H1 (cell line): ENCODE measurements at regions not wholly inside any gene's neighbourhood (a gene's known extent, or its start where the extent isn't known, plus 50 kb on each side); places are given as distances from the start of the nearest gene placed in this dataset.

Source experiments
- CTCF ChIA-PET: fragments of 300-600 bp; sonication (Branson Sonifier 250); formaldehyde crosslinking; loops from one replicate; lab custom pipeline; 2021; ENCODE audit not compliant: partially characterized antibody; lab: Charles Lee
- POLR2A ChIA-PET: fragments of 300-600 bp; sonication (Branson Sonifier 250); formaldehyde crosslinking; loops from one replicate; lab custom pipeline; 2021; ENCODE audit warnings: inconsistent platforms; ENCODE audit not compliant: partially characterized antibody; lab: Charles Lee
- DNase-seq, 2 experiments: peaks; one replicate each; pipeline versions ENCODE4 v3.0.0 to v3.0.0-alpha.2; 2010 to 2022; ENCODE audit warnings: low spot score in 2 of 2, low read depth in 1 of 2, mixed read lengths in 1 of 2
- FAIRE-seq: peaks from 2 replicates; lab custom pipeline; 2011; peaks lifted over from hg19 to GRCh38; lab: Jason Lieb, UNC
- H2AFZ ChIP-seq: 2 replicates; pipeline ENCODE4 v1.8.1; 2012; ENCODE audit warnings: low read length, inconsistent platforms
- H2AK5ac ChIP-seq: 2 replicates; pipeline ENCODE4 v1.6.1; 2013; ENCODE audit warnings: low read depth, low read length
- H2BK120ac ChIP-seq: replicated peaks from 2 replicates; pipeline ENCODE3; 2013; ENCODE audit warnings: low read depth, low read length, inconsistent platforms
- H2BK12ac ChIP-seq: 2 replicates; pipeline ENCODE4 v1.6.1; 2013; ENCODE audit warnings: low read depth, low read length
- H2BK15ac ChIP-seq: 2 replicates; pipeline ENCODE4 v1.6.1; 2013; ENCODE audit warnings: low read length
- H2BK20ac ChIP-seq: 2 replicates; pipeline ENCODE4 v1.6.1; 2013; ENCODE audit warnings: low read length
- H2BK5ac ChIP-seq: 2 replicates; pipeline ENCODE4 v1.6.1; 2013; ENCODE audit warnings: low read depth, low read length
- H3K14ac ChIP-seq: 2 replicates; pipeline ENCODE4 v1.6.1; 2013; ENCODE audit warnings: inconsistent platforms; ENCODE audit not compliant: insufficient read length
- H3K18ac ChIP-seq: 2 replicates; pipeline ENCODE4 v1.6.1; 2013; ENCODE audit warnings: low read length; ENCODE audit errors: extremely low read depth
- H3K23ac ChIP-seq: 2 replicates; pipeline ENCODE4 v1.6.1; 2013; ENCODE audit warnings: inconsistent platforms; ENCODE audit not compliant: insufficient read length
- H3K23me2 ChIP-seq: 2 replicates; pipeline ENCODE4 v1.6.1; 2013; ENCODE audit warnings: low read depth, low read length
- H3K27ac ChIP-seq: 2 replicates; pipeline ENCODE4 v1.6.1; 2011; ENCODE audit warnings: low read depth, low read length, inconsistent platforms
- H3K27me3 ChIP-seq, 4 experiments: replicated peaks in 1 of 4; 1 replicate in 1 of 4; 2 replicates in 3 of 4; pipeline versions ENCODE4 v1.6.1 to v1.8.1; 2011 to 2013; ENCODE audit warnings: low read length in 3 of 4, mild to moderate bottlenecking in 3 of 4, inconsistent platforms in 2 of 4, mixed read lengths in 2 of 4, moderate library complexity in 1 of 4; ENCODE audit not compliant: control insufficient read depth in 3 of 4, insufficient read depth in 3 of 4; ENCODE audit errors: extremely low read depth in 1 of 4
- H3K36me3 ChIP-seq, 4 experiments: 2 replicates each; pipeline versions ENCODE4 v1.6.1 to v1.8.1; 2011 to 2013; ENCODE audit warnings: mild to moderate bottlenecking in 4 of 4, low read length in 3 of 4, moderate library complexity in 2 of 4, control low read depth in 1 of 4, inconsistent platforms in 1 of 4; ENCODE audit not compliant: insufficient read depth in 4 of 4, control insufficient read depth in 2 of 4
- H3K4ac ChIP-seq: replicated peaks from 2 replicates; pipeline ENCODE3; 2013; ENCODE audit warnings: low read length, low read depth, mixed read lengths, inconsistent platforms; ENCODE audit not compliant: insufficient read length
- H3K4me1 ChIP-seq, 4 experiments: replicated peaks in 1 of 4; 1 replicate in 1 of 4; 2 replicates in 3 of 4; pipeline versions ENCODE4 v1.6.1 to v1.8.1; 2011 to 2013; ENCODE audit warnings: low read length in 3 of 4, inconsistent platforms in 2 of 4, mixed read lengths in 1 of 4; ENCODE audit not compliant: insufficient read depth in 4 of 4, control insufficient read depth in 3 of 4
- H3K4me2 ChIP-seq, 2 experiments: 2 replicates each; pipeline versions ENCODE4 v1.6.1 to v1.8.1; 2011 to 2013; ENCODE audit warnings: low read depth in 2 of 2, low read length in 2 of 2, control low read depth in 1 of 2, inconsistent platforms in 1 of 2, mild to moderate bottlenecking in 1 of 2; ENCODE audit not compliant: insufficient read depth in 1 of 2
- H3K4me3 ChIP-seq, 4 experiments: fragments of 200-600, 300-600 bp in 1 of 4; sonication (generic), shearing (Covaris generic), sonication (Bioruptor Twin) in 1 of 4; 2 replicates each; pipeline versions ENCODE4 v1.5.1 to v1.8.1; 2011 to 2016; ENCODE audit warnings: low read length in 4 of 4, low read depth in 3 of 4, control low read depth in 2 of 4, inconsistent platforms in 2 of 4, mild to moderate bottlenecking in 2 of 4, mixed read lengths in 1 of 4, moderate library complexity in 1 of 4; ENCODE audit not compliant: insufficient read depth in 2 of 4; ENCODE audit errors: extremely low read depth in 1 of 4
- H3K56ac ChIP-seq: replicated peaks from 2 replicates; pipeline ENCODE3; 2013; ENCODE audit warnings: low read depth, mild to moderate bottlenecking, mixed read lengths, low read length, inconsistent platforms; ENCODE audit not compliant: insufficient read length
- H3K79me1 ChIP-seq: 2 replicates; pipeline ENCODE4 v1.6.1; 2013; ENCODE audit warnings: low read depth, low read length, control low read depth
- H3K79me2 ChIP-seq, 2 experiments: 2 replicates each; pipeline versions ENCODE4 v1.6.1 to v1.8.1; 2012 to 2013; ENCODE audit warnings: low read length in 2 of 2, mild to moderate bottlenecking in 2 of 2, inconsistent platforms in 1 of 2; ENCODE audit not compliant: insufficient read depth in 2 of 2, control insufficient read depth in 1 of 2
- H3K9ac ChIP-seq, 4 experiments: replicated peaks in 1 of 4; 1 replicate in 1 of 4; 2 replicates in 3 of 4; pipeline versions ENCODE4 v1.6.1 to v1.8.1; 2011 to 2013; ENCODE audit warnings: low read depth in 3 of 4, low read length in 3 of 4, control low read depth in 2 of 4, mild to moderate bottlenecking in 2 of 4, moderate library complexity in 2 of 4, inconsistent platforms in 1 of 4; ENCODE audit errors: extremely low read depth in 1 of 4
- H3K9me3 ChIP-seq, 2 experiments: 2 replicates each; pipeline versions ENCODE4 v1.6.1 to v1.8.1; 2012 to 2013; ENCODE audit warnings: mild to moderate bottlenecking in 2 of 2, moderate library complexity in 2 of 2, control low read depth in 1 of 2, inconsistent platforms in 1 of 2, low read depth in 1 of 2, low read length in 1 of 2, mixed read lengths in 1 of 2; ENCODE audit not compliant: insufficient read depth in 2 of 2
- H4K20me1 ChIP-seq, 2 experiments: replicated peaks in 1 of 2; 2 replicates each; pipeline versions ENCODE3 to v1.8.1; 2011 to 2013; ENCODE audit warnings: inconsistent platforms in 2 of 2, low read length in 2 of 2, mild to moderate bottlenecking in 1 of 2; ENCODE audit not compliant: insufficient read depth in 2 of 2, control insufficient read depth in 1 of 2
- H4K5ac ChIP-seq: 2 replicates; pipeline ENCODE4 v1.6.1; 2013; ENCODE audit warnings: low read length, low read depth, mixed read lengths, inconsistent platforms; ENCODE audit not compliant: insufficient read length
- H4K8ac ChIP-seq: 2 replicates; pipeline ENCODE4 v1.8.0; 2013; ENCODE audit warnings: mild to moderate bottlenecking, moderate library complexity, low read length, inconsistent platforms; ENCODE audit not compliant: insufficient read depth; ENCODE audit errors: extremely low read depth
- H4K91ac ChIP-seq: replicated peaks from 2 replicates; pipeline ENCODE3; 2013; ENCODE audit warnings: low read length, mixed read lengths, inconsistent platforms; ENCODE audit not compliant: insufficient read length
- BACH1 ChIP-seq: IDR thresholded peaks from 2 replicates; pipeline ENCODE4 v1.6.1; 2012; ENCODE audit warnings: low read length, improper control_type of control experiment
- POLR2A ChIP-seq, 2 experiments: IDR thresholded peaks; 1 replicate in 1 of 2; 2 replicates in 1 of 2; pipeline ENCODE4 v1.6.1; 2011; ENCODE audit warnings: low read depth in 2 of 2, low read length in 2 of 2, mild to moderate bottlenecking in 2 of 2; ENCODE audit errors: control extremely low read depth in 1 of 2
- WGBS, 2 experiments: shearing (Covaris generic) in 1 of 2; methylation state at CpG; one replicate each; pipeline versions ENCODE4 v1.1.6 to v1.1.7; 2013 to 2015; ENCODE audit warnings: low lambda C conversion rate in 2 of 2, mixed read lengths in 2 of 2, inconsistent platforms in 1 of 2, low coverage in 1 of 2, missing lambda C conversion rate in 1 of 2; ENCODE audit not compliant: insufficient replicate concordance in 2 of 2, insufficient coverage in 1 of 2, insufficient read length in 1 of 2; ENCODE audit errors: extremely low coverage in 1 of 2, missing lambda C conversion rate in 1 of 2; 5-methylcytosine and 5-hydroxymethylcytosine counted together

GRCh38 chr9:23630488-23630887, 195.6 kb downstream of the ELAVL2 start:
- no peak overlapping the region for H3K14ac ChIP-seq
- no peak overlapping the region for H3K27ac ChIP-seq
- no peaks in the 10 kb centered on the region; a peak in 1 of 7 replicates for H3K27me3 ChIP-seq
- H3K79me2 ChIP-seq = no peaks in the 10 kb centered on the region
- no peak overlapping the region for H3K56ac ChIP-seq
- no peaks in the 10 kb centered on the region for H3K79me1 ChIP-seq
- DNase-seq = no peak
- no peak overlapping the region for H4K8ac ChIP-seq
- H2AFZ ChIP-seq = no peak overlapping the region
- H2BK15ac ChIP-seq = no peak overlapping the region
- no peak overlapping the region for H4K91ac ChIP-seq
- WGBS, 2 experiments = 91% methylated on average over 2 of the region's 2 CpGs; no CpG with 5 or more reads in 1 of the 2 experiments
- peaks cover 0 to 3% (median under 1%) of the 10 kb centered on the region in 4 experiments; a peak in 2 of 8 replicates for H3K36me3 ChIP-seq
- H3K18ac ChIP-seq = no peak overlapping the region
- CTCF ChIA-PET = no interaction called here
- no peaks in the 10 kb centered on the region for H3K9me3 ChIP-seq
- H3K4ac ChIP-seq = no peak overlapping the region
- H3K4me1 ChIP-seq = no peaks in the 10 kb centered on the region
- no peak overlapping the region for H2BK5ac ChIP-seq
- H3K4me3 ChIP-seq = no peak overlapping the region
- POLR2A ChIA-PET = no interaction called here
- no peak overlapping the region for H2BK20ac ChIP-seq
- no peak overlapping the region for H2BK12ac ChIP-seq
- no peak overlapping the region for H3K9ac ChIP-seq
- no peak overlapping the region for H3K4me2 ChIP-seq
- no peak overlapping the region for H2BK120ac ChIP-seq
- no peak overlapping the region for H3K23ac ChIP-seq
- no peak overlapping the region for H4K5ac ChIP-seq
- H4K20me1 ChIP-seq = no peaks in the 10 kb centered on the region
- no peaks in the 10 kb centered on the region; the same call in 1 of the 2 replicates for H3K23me2 ChIP-seq
- H2AK5ac ChIP-seq = no peak overlapping the region
- FAIRE-seq = no peak
- TF ChIP-seq BACH1 (no peak), POLR2A (IDR thresholded peaks at IDR 0.05; ENCODE audit: control extremely low read depth in 1 of 2, low read depth in 2 of 2, low read length in 2 of 2) (no peak)
